Stimulated activated CD4-positive, alpha-beta T cell treated with anti-CD3 and anti-CD28 coated beads, Interleukin-1b, Interleukin-23, amount 100 ng/mL, for 48 hours (primary cell): ENCODE measurements at regions not wholly inside any gene's neighbourhood (a gene's known extent, or its start where the extent isn't known, plus 50 kb on each side); places are given as distances from the start of the nearest gene placed in this dataset.

Experiments used
- DNase-seq: peaks from one replicate; pipeline ENCODE4 v3.0.0-alpha.2; 2020

DNA sequence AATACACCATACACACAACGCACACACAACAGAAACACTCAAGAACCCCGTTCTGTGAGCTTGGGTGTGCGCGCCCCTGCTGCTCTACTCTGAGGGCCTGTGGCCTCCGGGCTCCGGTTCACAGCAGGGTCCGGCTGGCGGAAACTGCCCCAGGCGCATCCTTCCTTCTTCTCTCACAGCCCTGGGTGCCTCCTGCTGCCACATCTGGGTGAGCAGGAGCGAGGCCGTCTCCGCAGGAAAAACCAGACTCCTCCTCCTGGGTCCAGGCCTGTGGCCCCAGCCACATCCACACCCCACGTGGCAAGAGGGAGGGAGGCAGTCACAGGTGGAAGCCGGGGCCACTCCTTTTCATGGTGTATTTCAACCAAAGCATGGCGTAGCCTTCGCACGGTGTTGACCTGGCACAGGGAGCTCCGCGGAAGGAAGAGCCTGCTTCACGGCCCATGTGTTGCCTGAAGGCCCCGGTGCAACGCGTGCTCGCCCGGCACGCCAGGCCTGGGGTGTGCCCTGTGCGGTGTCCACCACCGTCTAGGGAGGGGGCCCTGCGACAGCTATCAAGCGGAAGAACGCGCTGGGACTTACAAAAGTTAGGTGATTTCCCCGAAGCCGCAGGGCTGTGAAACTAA is 1502.7 kb downstream of the TBC1D22A start:
- no peak for DNase-seq

DNA sequence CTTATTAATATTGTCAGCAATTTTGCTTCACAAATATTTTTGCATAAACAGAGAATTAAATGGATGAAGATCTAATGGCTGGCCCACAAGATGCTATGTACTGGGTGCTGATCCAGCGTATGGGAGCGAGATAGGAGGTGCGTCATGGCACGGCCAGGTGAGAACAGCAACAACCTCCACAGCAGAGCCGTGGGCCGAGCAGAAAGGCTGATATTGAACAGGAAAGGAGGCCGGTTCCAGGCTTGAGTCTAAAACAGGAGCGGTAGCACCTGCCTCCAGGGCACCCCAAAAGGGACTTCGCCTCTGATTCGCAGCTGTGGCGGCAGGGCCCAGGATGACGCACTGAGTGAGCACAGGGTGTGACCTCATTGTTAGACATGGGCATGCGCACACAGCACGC is 1502.1 kb downstream of the TBC1D22A start:
- DNase-seq = no peak

DNA sequence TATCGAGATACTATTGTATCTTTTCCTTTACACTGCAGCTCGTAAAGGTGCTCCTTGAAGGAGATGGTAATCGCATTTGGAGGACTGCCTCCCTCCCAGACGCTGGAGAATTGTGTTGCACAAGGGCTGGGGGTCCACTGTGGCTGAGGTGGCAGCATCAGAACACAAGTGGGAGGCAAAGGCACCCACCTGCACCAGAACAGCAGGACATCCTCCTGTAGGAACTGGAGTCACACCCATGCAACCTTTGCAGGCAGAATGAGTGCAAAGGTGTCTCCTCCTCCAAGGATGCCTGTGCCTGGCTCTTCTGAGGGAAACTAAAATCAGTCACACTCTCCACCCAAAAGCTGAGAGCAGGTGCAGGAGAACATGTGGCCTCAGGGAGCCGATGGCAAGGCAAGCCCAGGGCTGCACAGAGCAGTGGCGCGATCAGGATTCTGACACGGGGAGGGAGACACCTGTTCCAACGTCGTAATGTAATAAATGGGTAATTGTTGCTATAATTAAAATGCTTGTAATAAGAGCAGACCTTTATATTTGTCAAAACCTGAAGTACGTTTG is 1501.4 kb downstream of the TBC1D22A start:
- DNase-seq = no peak

DNA sequence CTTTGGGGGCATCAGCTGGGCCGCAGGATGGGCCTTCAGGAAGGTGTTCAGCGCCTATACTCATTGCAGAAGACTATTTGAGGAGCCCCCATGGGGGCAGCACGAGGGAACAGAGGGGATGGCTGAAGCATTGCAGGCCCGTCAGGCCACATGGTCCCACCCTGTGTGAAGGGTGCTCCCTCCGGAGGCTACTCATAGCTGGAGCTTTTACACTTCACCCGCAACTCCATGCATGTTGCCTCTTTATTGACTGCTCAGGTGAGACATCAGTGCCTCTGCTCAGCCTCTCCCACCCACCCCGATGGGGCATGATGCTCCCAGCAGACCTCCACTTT is 1500.9 kb downstream of the TBC1D22A start:
- DNase-seq = no peak

DNA sequence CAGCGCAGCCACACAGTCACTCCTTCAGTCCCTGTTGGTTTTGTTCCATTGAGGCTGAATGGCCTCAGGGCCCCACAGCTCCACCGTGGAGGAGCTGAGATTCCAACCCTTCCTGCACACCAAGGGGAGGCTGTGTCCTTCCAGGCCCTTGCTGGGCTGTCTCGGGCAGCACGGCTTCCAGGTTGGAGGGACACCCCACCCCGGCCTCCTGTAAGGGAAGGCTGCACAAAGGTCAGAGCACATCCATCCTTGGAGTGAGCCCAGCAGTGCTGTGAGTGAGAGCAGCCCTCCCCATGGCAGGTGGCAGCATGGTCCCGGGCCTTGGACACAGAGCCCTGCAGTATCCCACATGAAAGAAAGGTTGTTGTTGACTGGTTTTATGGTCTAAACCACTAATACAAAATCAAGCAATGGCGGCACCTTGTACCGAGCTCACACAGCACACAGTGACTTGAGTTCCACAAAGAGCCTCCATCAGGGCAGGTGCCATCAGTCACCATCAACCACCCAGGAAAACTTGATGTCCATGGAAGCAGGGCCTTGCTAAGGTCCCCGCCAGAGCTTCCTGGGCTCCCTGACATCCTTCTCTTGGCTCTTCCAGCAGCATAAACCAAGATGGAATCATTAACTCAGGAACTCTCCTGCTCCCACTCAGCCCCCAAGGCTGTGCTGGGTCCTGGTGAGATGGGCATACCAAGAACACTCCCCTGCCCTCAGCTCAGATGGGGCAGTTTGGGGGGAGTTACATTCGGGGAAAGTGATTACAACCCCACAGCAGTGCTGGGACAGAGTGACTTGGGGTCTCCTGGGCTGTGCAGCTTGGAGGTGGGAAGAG is 1500.4 kb downstream of the TBC1D22A start:
- DNase-seq = no peak

DNA sequence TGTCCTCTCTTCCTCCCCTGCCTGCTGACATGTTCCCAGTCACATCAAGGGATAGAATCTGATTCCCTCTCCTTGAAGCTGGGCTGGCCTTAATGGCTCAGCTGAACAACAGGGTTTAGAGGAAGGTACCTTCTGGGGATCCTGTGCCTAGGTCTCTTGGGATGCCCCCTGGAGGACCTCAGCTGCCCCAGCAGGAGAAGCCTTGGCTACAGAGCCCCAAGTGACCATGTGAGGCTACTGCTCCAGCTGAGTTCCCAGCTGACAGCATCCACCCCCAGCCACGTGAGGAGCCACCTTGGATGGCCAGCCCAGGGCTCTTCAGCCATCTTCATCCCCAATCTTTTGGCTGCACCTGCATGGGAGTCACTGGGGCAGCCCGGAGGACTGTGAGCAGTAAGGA is 1499.3 kb downstream of the TBC1D22A start:
- no peak for DNase-seq

DNA sequence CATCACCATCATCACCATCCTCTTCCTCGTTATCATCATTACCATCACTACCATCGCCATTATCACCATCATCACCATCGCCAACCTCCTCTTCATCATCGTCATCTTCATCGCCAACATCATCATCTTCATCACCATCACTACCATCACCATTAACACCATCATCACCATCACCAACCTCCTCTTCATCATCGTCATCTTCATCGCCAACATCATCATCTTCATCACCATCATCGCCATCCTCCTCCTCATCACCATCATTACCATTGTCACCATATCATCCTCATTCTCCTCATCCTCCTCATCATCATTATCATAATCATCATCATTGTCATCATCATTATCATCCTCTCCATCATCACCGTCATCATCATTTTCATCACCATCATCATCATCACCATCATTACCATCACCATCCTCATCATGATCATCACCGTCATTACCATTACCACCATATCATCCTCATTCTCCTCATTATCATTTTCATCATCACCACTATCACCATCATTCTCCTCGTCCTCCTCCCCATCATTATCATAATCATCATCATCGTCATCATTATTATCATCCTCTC is 1498.7 kb downstream of the TBC1D22A start:
- no peak for DNase-seq

DNA sequence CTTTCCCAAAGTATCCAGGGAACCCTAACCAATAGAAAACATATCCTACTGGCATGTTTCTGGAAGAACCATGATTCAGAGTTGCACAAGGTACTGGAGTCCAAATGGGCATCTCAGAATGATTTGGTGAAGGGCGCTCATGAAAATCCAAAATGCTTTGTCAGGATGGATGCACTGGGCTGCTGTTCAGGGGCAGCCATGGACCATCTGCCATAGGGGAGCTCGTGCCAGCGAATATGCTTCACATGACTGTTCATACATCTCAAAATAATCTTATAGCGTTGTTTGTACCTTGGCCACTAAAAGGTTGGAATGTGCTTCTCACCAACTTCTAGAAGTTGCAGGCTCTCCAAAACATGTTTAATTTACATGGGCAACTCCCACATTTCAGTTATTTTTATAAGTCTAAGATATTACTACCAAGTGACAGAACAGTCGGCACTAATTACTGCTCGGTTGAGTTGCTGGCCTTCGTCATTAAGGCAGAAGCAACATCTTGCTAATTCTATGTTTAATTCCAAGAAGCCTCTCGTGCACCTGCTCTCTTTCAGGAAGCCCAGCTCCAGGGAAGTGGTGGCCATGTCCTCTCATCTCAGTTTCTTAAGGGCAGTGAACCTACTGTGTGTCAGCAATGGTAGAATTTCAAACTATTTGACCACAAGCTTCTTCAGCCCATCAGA is 1497.7 kb downstream of the TBC1D22A start:
- DNase-seq = no peak

DNA sequence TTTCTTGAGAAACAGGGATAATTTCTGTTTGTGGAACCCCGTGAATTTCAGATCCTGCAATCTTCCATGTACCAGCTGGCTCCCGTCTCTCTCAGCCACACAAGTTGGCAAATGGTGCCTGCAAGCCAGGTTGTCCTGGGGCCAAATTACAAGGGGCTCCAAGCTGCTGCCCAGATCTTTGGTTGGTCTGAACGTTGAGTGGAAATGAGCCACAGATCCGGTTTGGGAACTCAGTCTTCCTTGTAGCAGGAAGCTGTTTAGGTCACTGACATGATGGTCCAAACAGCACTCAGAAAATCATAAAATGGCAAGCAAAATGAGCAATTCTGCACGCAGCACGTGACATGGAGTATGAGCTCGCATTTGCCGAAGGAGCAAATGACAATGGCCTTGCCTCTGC is 1496.4 kb downstream of the TBC1D22A start:
- no peak for DNase-seq

DNA sequence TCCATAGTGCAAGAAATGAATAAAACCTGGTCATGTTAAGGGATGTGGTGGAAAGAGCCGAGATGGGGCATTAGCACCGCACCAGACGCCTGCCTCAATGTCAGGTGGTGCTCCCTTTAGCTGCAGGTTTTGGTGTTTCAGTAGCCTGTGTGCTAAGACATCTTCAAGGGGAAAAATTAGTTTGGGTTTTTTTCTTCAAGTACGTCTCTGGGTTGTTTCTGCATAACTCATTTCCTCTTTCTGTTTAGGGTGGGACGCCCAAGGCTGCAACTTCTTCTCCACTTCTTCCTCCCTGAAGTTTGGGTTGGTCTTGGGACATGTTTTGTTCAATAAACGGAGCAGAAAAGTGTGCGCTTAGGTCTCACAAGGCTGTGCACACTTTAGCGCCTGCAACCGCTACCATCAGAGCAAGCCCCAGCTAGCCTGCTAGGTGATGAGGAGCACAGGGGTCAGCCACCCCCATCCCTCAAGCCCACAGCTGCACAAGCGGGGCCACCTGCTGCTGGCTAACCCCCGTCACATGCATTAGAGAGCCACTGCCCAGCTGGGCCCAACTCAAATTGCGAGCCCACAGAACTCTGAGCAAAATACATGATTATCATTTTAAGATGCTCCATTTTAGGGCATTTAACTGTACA is 1495.7 kb downstream of the TBC1D22A start:
- no peak for DNase-seq

DNA sequence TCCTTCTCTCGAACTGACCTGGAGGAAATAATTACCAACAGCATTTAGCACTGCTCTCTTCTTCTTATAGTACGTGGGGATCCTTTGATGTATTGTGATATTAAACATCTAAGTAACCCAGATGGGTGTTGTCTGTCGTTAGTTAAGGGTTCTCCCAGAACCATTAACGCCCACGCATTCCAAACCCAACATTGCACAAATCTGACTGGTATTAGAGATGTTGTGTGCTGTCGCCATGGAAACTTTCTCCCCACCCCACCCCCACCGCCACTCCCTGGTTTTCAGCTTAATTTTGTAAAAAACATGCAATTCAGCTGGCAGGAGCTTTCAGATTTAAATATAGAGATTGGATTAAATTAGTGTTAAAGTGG is 1495.2 kb downstream of the TBC1D22A start:
- DNase-seq = no peak

DNA sequence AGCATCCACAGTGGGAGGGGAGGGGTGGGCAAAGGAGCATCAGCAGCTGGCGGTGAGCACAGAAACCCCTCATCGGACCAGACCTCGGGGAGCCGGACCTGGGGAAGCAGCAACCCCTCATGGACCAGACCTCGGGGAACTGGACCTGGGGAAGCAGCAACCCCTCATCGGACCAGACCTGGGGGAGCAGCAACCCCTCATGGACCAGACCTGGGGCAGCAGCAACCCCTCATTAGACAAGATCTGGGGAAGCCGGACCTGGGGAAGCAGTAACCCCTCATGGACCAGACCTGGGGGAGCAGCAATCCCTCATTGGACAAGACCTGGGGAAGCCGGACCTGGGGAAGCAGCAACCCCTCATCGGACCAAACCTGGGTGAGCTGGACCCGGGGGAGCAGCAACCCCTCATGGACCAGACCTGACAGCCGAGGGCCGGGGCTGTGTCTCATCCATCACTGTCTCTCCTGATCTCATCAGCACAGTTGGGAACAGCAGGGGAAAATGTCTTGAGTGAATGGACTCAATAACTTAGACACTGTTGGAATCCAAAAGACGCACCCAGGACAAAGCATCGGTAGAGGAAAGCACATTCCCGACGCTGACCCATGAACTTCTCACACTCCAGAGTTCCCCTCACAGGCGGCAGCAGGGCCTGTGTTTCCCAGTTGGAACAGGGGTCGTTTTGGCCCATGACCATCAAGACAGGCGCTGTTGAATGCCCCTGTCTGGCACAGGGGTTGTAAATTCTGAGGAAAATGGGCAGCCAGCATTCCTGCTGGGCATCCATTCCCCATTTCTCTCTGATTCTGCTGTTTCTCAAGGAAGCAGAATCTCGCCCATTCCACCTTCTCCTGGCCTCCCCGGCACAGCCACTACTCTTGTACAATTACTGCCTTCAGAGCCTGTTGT is 1494.6 kb downstream of the TBC1D22A start:
- DNase-seq = no peak

DNA sequence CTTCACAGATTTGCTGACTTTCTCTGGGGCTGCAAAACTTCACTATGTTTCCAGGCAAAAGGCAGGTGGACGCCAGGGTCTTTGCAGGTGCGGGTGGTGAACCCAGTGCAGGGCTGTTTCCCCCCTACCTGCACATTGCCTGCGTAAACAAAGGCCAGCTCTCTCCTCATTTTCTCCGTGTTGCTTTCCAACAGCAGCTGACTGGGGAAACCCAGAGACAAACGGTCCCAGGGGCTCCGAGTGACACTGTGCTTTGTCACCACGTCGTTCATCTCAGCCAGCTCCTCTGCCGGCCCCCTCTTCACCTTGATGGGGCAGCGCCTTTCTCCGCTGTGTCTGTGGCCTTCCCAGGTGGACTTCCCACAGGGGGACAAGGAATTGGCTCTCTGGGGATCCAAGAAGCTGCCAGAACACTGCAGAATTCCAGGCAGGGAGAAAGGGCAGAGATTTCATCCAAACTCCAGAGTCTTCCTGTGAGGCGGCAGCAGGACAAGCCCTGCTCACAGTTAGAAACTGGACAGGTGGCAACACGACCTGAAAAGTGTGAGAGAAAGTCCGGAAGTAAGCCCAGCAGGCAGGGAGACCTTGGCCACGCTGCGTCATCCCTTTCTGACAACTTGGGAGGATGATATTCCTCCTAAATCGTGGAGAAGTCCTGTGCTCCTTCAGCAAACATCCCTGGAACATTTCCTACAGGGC is 1493.7 kb downstream of the TBC1D22A start:
- no peak for DNase-seq

DNA sequence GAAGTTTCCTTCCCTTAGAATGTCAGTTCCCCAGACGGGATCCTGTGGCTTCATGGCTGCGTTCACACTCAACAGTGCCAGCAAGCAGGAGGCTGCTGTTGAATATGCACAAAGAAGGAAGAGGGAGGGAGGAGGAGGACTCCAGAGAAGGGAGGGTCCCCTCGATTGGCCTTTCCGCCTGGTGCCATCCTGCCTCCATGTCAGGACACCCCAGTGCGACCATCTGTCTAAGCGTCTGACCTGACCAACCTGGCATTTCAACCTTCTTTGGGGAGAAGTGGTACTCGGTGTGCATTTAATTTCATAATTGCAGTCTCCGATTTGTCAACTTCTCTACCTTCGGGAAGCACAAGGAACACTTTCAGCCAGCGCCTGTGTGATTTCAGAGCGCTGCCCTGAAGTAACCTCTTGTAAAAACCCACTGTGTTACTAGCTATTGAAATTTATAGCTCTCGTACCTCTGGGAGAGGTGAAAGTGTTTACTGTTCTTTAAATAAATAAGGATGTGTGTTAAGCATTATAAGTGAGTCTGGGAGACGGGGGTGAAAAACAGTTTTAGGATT is 1491.9 kb downstream of the TBC1D22A start:
- DNase-seq = no peak

DNA sequence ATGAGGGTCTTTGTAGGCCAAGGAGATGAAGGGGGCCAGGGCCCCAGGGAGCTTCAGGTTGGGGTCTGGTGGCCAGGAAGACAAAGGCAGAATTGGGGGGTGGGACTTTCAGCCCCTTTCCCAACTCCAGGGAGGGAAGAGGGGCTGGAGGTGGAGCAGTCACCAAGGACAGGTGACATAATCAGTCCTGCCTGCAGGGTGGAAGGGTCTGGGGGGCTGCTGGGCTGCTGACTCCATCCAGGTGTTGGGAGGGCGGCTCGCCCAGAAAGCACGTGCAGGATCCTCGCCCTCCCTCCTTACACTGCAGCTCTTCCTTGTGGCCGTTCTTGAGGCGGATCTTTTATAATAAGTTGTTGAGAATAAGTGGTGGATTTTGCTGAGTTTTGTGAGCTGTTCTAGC is 1491.1 kb downstream of the TBC1D22A start:
- DNase-seq = no peak

DNA sequence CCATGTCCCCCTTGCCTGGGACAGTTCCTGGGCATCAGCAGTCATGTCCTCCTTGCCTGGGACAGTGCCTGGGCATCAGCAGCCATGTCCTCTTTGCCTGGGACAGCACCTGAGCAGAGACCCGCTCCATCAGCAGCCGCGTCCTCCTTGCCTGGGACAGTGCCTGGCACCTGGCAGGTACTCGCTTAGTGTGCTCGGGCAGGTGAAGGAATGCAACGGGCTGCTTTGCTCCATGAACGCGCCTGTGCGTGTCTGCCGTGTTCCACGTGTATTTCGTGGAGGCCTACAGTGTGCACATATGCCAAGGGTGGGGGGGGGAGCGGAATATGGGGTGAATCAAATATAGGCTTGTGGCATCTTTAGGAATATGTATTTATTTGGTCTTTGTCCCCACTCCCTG is 1490.7 kb downstream of the TBC1D22A start:
- no peak for DNase-seq

DNA sequence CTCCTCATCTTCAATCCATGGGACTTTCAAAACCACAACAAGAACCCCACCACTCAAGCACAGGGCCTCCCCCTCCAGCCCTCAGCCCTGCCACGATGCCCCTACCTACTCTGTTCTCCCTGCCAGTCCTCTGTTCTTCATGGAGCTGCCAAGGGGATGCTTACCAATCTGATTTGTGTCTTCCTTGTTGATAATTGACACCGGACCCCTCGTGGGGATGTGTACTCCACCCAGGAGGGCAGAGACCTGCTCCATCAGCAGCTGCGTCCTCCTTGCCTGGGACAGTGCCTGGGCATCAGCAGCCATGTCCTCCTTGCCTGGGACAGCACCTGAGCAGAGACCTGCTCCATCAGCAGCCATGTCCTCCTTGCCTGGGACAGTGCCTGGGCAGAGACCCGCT is 1489.2 kb downstream of the TBC1D22A start:
- DNase-seq = no peak

DNA sequence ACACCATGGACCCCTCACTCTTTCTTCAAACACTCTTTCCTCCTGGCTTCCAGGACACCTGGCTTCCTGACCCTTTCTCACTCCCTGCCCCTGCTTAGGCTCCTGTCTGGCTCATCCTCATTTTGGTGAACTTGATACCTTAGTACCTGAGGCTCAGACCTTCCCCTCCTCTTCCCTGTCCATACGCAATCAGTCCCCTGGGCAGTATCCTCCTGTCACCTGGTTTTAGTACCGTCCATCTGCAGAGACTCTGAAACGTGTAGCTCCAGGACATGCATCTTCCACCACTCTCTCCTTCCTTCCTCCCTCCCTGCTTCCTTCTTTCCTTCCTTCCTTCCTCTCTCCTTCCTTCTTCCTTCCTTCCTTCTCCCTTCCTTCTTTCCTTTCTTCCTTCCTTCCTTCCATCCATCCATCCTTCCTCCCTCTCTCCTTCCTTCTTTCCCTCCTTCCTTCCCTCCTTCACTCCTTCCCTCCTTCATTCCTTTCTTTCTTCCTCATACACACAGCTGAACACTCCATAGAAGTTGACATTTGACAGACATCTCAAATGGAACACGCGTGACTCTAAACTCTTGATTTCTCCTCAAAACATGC is 1488.6 kb downstream of the TBC1D22A start:
- no peak for DNase-seq

DNA sequence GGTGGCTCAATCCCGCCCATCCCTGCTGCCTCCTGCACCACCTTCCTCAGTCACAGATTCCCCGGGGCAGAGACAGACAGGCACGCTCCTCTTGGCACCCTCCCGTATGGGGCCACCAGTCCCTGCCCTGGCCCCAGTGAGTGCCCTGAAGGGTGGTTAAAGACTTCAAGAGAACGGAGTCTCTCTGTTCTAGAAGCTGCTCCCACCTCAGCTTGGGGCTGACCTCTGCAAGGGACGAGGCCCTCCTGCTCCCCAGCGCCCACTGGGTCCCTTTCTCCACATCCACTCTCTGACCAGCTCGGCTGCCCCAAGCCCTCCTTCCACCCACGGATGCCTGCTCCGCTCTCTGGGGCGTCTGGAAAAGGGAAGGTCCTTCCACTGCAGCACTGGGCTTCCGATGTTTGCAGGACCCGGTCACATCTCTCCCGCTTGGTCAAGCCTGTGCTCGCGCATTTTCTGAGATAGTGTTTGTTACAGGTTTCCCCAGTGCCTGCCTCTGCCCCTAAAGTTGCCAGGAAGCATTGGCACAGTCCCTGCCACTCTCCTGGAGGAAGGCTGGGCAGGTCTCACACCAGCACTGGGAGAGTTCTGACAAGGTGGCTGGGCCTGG is 1487.9 kb downstream of the TBC1D22A start:
- no peak for DNase-seq

DNA sequence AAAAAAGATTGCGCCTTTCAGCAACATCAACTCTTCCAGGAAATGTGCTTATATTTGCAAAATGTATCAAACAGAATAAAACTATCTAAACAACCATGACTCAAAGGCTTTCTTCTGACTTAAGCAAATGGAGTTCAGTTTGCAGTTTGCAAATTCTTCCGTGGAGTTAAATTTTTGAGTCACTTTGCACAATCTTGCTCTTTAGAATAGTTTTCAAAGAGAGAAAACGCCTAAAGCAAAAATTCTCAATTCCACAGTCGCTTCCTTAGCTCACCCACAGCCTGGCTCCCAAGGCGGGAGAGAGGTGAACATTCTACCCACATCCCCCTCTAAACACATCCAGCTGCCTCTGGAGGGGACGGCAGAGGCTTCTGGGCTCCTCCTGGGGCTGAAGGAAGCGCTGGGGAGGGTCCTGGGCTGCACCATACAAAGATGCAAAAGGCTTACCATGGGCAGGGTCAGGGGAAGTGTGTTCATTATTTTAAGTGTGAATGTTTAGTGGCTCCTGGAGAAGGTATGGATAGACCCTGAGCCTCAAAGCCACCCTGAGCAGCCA is 1487.3 kb downstream of the TBC1D22A start:
- DNase-seq = no peak
